ENCODE measurements at regions not wholly inside any gene's neighbourhood (a gene's known extent, or its start where the extent isn't known, plus 50 kb on each side); places are given as distances from the start of the nearest gene placed in this dataset.

GRCh38 chrY:7977301-7977700, 1065.7 kb upstream of the AMELY start:
- DNase-seq (ENCODE audit: low spot score): no peak

GRCh38 chrY:7968293-7968692, 1056.7 kb upstream of the AMELY start:
- DNase-seq (ENCODE audit: low spot score): no peak

GRCh38 chrY:7966916-7967315, 1055.4 kb upstream of the AMELY start:
- DNase-seq (ENCODE audit: low spot score): no peak

GRCh38 chrY:7963393-7963792, 1051.8 kb upstream of the AMELY start:
- no peak for DNase-seq (ENCODE audit: low spot score)

- no peak for DNase-seq (ENCODE audit: low spot score)
These were observed 1050.8 kb upstream of the AMELY start for GRCh38 chrY:7962350-7962749.

GRCh38 chrY:7961811-7962210, 1050.3 kb upstream of the AMELY start:
- no peak for DNase-seq (ENCODE audit: low spot score)

GRCh38 chrY:7957773-7958172, 1046.2 kb upstream of the AMELY start:
- DNase-seq (ENCODE audit: low spot score): no peak

GRCh38 chrY:7951187-7951852, 1039.8 kb upstream of the AMELY start:
- DNase-seq (ENCODE audit: low spot score): no peak

- DNase-seq (ENCODE audit: low spot score): no peak
These were observed 1032.6 kb upstream of the AMELY start for GRCh38 chrY:7944135-7944534.

- DNase-seq (ENCODE audit: low spot score): no peak
These were observed 1031.2 kb upstream of the AMELY start for GRCh38 chrY:7942711-7943110.

- DNase-seq (ENCODE audit: low spot score): no peak
These were observed 1030.3 kb upstream of the AMELY start for GRCh38 chrY:7941856-7942255.

GRCh38 chrY:7938982-7939718, 1027.6 kb upstream of the AMELY start:
- DNase-seq (ENCODE audit: low spot score): no peak

- DNase-seq (ENCODE audit: low spot score): no peak
These were observed 1025.3 kb upstream of the AMELY start for GRCh38 chrY:7936831-7937230.

GRCh38 chrY:7936046-7936445, 1024.5 kb upstream of the AMELY start:
- DNase-seq (ENCODE audit: low spot score): peak; percentile 1

GRCh38 chrY:7935606-7936005, 1024.1 kb upstream of the AMELY start:
- DNase-seq (ENCODE audit: low spot score): no peak

GRCh38 chrY:7932424-7932823, 1020.9 kb upstream of the AMELY start:
- no peak for DNase-seq (ENCODE audit: low spot score)

- no peak for DNase-seq (ENCODE audit: low spot score)
These were observed 1018.3 kb upstream of the AMELY start for GRCh38 chrY:7929866-7930265.

GRCh38 chrY:7924059-7924458, 1012.5 kb upstream of the AMELY start:
- no peak for DNase-seq (ENCODE audit: low spot score)

- no peak for DNase-seq (ENCODE audit: low spot score)
These were observed 1012.0 kb upstream of the AMELY start for GRCh38 chrY:7923476-7924017.

- DNase-seq (ENCODE audit: low spot score): no peak
These were observed 1008.8 kb upstream of the AMELY start for GRCh38 chrY:7920382-7920781.

GRCh38 chrY:7888506-7888905, 977.0 kb upstream of the AMELY start:
- no peak for DNase-seq (ENCODE audit: low spot score)

GRCh38 chrY:7881696-7882095, 970.1 kb upstream of the AMELY start:
- no peak for DNase-seq (ENCODE audit: low spot score)

- DNase-seq (ENCODE audit: low spot score): no peak
These were observed 967.7 kb upstream of the AMELY start for GRCh38 chrY:7879245-7879644.

GRCh38 chrY:7878719-7879118, 967.2 kb upstream of the AMELY start:
- no peak for DNase-seq (ENCODE audit: low spot score)

All from pons (tissue), 1 donor.